OCI-LY7 (cell line): ENCODE measurements at regions not wholly inside any gene's neighbourhood (a gene's known extent, or its start where the extent isn't known, plus 50 kb on each side); places are given as distances from the start of the nearest gene placed in this dataset.

Experiments used
- BruUV-seq: library from RNA; stranded (reverse); fragments of 400-500 nt; replicated peaks from 2 replicates; lab custom pipeline; 2021; lab: Mats Ljungman, UMichigan
- CTCF ChIA-PET: fragments of 300-600 bp; sonication (Branson Sonifier 250); formaldehyde crosslinking; loops from one replicate; lab custom pipeline; 2022; ENCODE audit warnings: antibody characterized with exemption; ENCODE audit not compliant: unreplicated experiment; lab: Charles Lee
- POLR2A ChIA-PET: fragments of 300-600 bp; sonication (Branson Sonifier 250); formaldehyde crosslinking; loops from one replicate; lab custom pipeline; 2022; ENCODE audit warnings: antibody characterized with exemption; lab: Charles Lee
- DNase-seq: peaks from one replicate; pipeline ENCODE4 v3.0.0-alpha.2; 2015; ENCODE audit warnings: low spot score
- H2AFZ ChIP-seq: fragments of 200-600 bp; sonication (generic), shearing (Covaris generic); 2 replicates; pipeline ENCODE4 v1.6.1; 2014; ENCODE audit warnings: mild to moderate bottlenecking, antibody characterized with exemption, low read length, moderate library complexity
- H3K27ac ChIP-seq: fragments of 200-600 bp; sonication (generic); 2 replicates; pipeline ENCODE4 v1.5.1; 2014; ENCODE audit warnings: mixed run types, low read depth, mild to moderate bottlenecking, moderate library complexity, low read length, inconsistent platforms; ENCODE audit not compliant: poor library complexity, severe bottlenecking
- H3K36me3 ChIP-seq: fragments of 200-600 bp; sonication (generic); 2 replicates; pipeline ENCODE4 v1.6.1; 2014; ENCODE audit warnings: mild to moderate bottlenecking, antibody characterized with exemption, low read length, moderate library complexity, mixed read lengths; ENCODE audit not compliant: insufficient read depth
- H3K4me1 ChIP-seq: fragments of 200-600 bp; sonication (generic); 2 replicates; pipeline ENCODE4 v1.5.1; 2014; ENCODE audit warnings: mild to moderate bottlenecking, low read length; ENCODE audit not compliant: insufficient read depth, poor library complexity, severe bottlenecking
- H3K4me2 ChIP-seq: fragments of 200-600 bp; sonication (generic); 2 replicates; pipeline ENCODE4 v1.6.1; 2014; ENCODE audit warnings: mild to moderate bottlenecking, low read length
- H3K4me3 ChIP-seq: fragments of 200-600 bp; sonication (generic); 2 replicates; pipeline ENCODE4 v1.5.1; 2014; ENCODE audit warnings: mild to moderate bottlenecking, low read depth, low read length; ENCODE audit not compliant: poor library complexity, severe bottlenecking
- H3K79me2 ChIP-seq: fragments of 200-600 bp; sonication (generic); 2 replicates; pipeline ENCODE4 v1.6.1; 2016; ENCODE audit warnings: low read depth, mild to moderate bottlenecking, low read length, moderate library complexity, mixed read lengths; ENCODE audit not compliant: insufficient read depth
- H3K9me2 ChIP-seq: fragments of 200-600 bp; sonication (generic); 2 replicates; pipeline ENCODE4 v1.6.1; 2016; ENCODE audit warnings: mild to moderate bottlenecking, low read length, mixed read lengths; ENCODE audit not compliant: insufficient read depth
- H3K9me3 ChIP-seq: fragments of 200-600 bp; sonication (generic); 2 replicates; pipeline ENCODE4 v1.6.1; 2014; ENCODE audit warnings: mild to moderate bottlenecking, mixed run types, low read length, mixed read lengths
- H4K20me1 ChIP-seq: fragments of 200-600 bp; sonication (generic); 2 replicates; pipeline ENCODE4 v1.6.1; 2014; ENCODE audit warnings: mild to moderate bottlenecking, antibody characterized with exemption, low read length, moderate library complexity, mixed read lengths; ENCODE audit not compliant: insufficient read depth
- CTCF ChIP-seq: fragments of 200-600 bp; sonication (generic); conservative IDR thresholded peaks from 2 replicates; pipeline ENCODE4 v1.5.1; 2014; ENCODE audit warnings: mild to moderate bottlenecking, antibody characterized with exemption, low read length, moderate library complexity, mixed read lengths
- EZH2phosphoT487 ChIP-seq: fragments of 200-600 bp; sonication (generic); IDR thresholded peaks from 2 replicates; pipeline ENCODE4 v1.6.1; 2018; ENCODE audit warnings: low read depth, borderline replicate concordance, mild to moderate bottlenecking, mixed run types, antibody characterized with exemption, low read length, moderate library complexity, mixed read lengths
- intact Hi-C: fragments of 100-400 bp; cut with micrococcal nuclease; formaldehyde crosslinking; loops from one replicate; pipeline ENCODE4 v1.10.0; 2022; ENCODE audit not compliant: unreplicated experiment

DNA sequence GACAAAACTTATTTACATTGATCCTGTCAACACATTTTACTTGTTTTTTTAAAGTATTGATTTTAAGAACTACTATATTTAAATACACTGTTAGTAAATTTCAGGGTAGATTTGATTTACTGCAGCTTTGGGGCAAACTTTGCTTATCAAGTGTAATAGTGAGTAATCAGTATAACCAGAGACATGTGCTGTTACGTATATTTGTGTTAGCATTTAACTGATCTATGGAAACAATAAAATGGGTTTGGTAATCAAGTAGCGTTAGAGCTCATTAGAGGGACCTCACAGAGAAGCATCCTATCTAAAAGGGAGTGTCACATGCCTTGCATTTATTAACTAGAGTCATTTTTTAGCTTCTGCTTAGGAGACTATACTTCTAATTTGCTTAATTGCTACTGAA, 131.5 kb upstream of the ALCAM start:
- H3K27ac ChIP-seq: no peak overlapping the region
- H2AFZ ChIP-seq: no peak overlapping the region
- no peak for DNase-seq
- H4K20me1 ChIP-seq: no peaks in the 10 kb centered on the region
- CTCF ChIA-PET: no interaction called here
- H3K79me2 ChIP-seq: no peaks in the 10 kb centered on the region
- H3K36me3 ChIP-seq: no peaks in the 10 kb centered on the region
- no peak overlapping the region for H3K4me3 ChIP-seq
- H3K9me3 ChIP-seq: no peaks in the 10 kb centered on the region
- TF ChIP-seq EZH2phosphoT487 (no peak), CTCF (no peak)
- POLR2A ChIA-PET: interaction anchor here (0.6 kb wide), 1 partner anchor 1251 kb away, joined by 3 read pairs; no protein-coding TSS in a partner anchor
- H3K9me2 ChIP-seq: no peaks in the 10 kb centered on the region
- H3K4me2 ChIP-seq: no peak overlapping the region
- no TSS peak for BruUV-seq
- intact Hi-C loops: no loop called here
- H3K4me1 ChIP-seq: no peaks in the 10 kb centered on the region

DNA sequence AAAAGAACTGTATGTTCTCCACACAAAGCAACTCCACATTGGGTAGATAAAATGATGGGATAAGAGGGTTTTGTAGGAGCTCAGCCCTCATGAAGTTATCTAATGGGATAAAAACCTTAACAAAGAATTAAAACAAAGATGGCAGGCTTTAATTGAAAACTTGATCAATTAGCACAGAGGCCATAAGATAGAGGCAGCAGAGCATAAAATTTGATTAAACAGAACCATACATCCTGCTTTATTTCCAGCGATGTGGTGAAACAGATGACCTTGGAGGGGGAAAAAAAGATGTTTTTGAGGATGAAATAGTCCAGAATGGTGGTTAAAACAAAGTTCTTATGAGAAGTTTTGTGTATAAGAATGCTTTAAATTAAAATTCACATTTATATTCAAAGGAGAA, 130.9 kb upstream of the ALCAM start:
- POLR2A ChIA-PET: interaction anchor here (1.0 kb wide), 1 partner anchor 7 kb away, joined by 3 read pairs; no protein-coding TSS in a partner anchor
- Histone ChIP-seq H3K27ac (no peak overlapping the region), H3K36me3 (no peaks in the 10 kb centered on the region), H4K20me1 (no peaks in the 10 kb centered on the region), H2AFZ (no peak overlapping the region), H3K4me1 (no peaks in the 10 kb centered on the region), H3K9me2 (no peaks in the 10 kb centered on the region), H3K9me3 (no peaks in the 10 kb centered on the region), H3K79me2 (no peaks in the 10 kb centered on the region), H3K4me3 (no peak overlapping the region), H3K4me2 (no peak overlapping the region)
- CTCF ChIA-PET: no interaction called here
- intact Hi-C loops: no loop called here
- TF ChIP-seq CTCF: no peak
- no peak for TF ChIP-seq EZH2phosphoT487
- no TSS peak for BruUV-seq
- no peak for DNase-seq

GRCh38 chr3:105238367-105238766, 128.3 kb upstream of the ALCAM start:
- BruUV-seq: no TSS peak
- CTCF ChIA-PET: no interaction called here
- no peak overlapping the region for H3K4me2 ChIP-seq
- no peaks in the 10 kb centered on the region for H3K36me3 ChIP-seq
- no peak overlapping the region for H2AFZ ChIP-seq
- H4K20me1 ChIP-seq: no peaks in the 10 kb centered on the region
- intact Hi-C loops: no loop called here
- H3K4me3 ChIP-seq: no peak overlapping the region
- no peak for TF ChIP-seq EZH2phosphoT487
- TF ChIP-seq CTCF: no peak
- H3K79me2 ChIP-seq: no peaks in the 10 kb centered on the region
- H3K4me1 ChIP-seq: no peaks in the 10 kb centered on the region
- no peaks in the 10 kb centered on the region for H3K9me2 ChIP-seq
- no peak overlapping the region for H3K27ac ChIP-seq
- DNase-seq: no peak
- no peaks in the 10 kb centered on the region for H3K9me3 ChIP-seq
- POLR2A ChIA-PET: interaction anchor here (0.7 kb wide), 1 partner anchor 295 kb away, joined by 4 read pairs; no protein-coding TSS in a partner anchor
